Endothelial cell of umbilical vein (primary cell): ENCODE measurements at regions not wholly inside any gene's neighbourhood (a gene's known extent, or its start where the extent isn't known, plus 50 kb on each side); places are given as distances from the start of the nearest gene placed in this dataset.
"Not testable (repeated sequence)": the region's sequence is repeated elsewhere in the genome, so short reads cannot be mapped to it uniquely, and the experiment has no call there.

ENCODE experiments used
- EZH2 ChIP-seq: IDR thresholded peaks from 2 replicates; pipeline ENCODE4 v1.6.1; 2012; ENCODE audit warnings: borderline replicate concordance, low read depth, mild to moderate bottlenecking, moderate library complexity, low read length, inconsistent platforms; ENCODE audit not compliant: severe bottlenecking
- POLR2AphosphoS5 ChIP-seq: IDR thresholded peaks from 2 replicates; pipeline ENCODE4 v1.6.1; 2012; ENCODE audit warnings: low read depth, mild to moderate bottlenecking, control low read depth, low read length, moderate library complexity; ENCODE audit not compliant: insufficient read depth

DNA sequence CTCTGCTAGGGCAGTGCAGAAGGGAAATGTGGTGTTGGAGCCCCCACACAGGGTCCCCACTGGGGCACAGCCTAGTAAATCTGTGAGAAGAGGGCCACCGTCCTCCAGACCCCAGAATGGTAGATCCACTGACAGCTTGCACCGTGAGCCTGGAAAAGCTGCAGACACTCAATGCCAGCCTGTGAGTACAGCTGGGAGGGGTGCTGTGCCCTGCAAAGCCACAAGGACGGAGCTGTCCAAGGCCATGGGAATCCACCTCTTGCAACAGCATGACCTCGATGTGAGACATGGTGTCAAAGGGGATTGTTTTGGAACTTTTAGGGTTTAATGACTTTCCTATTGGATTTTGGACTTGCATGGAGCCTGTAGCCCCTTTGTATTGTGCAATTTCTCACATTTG, 220.8 kb upstream of the BRINP3 start:
- not testable (repeated sequence) for TF ChIP-seq POLR2AphosphoS5, EZH2
